Neural cell (in vitro differentiated cells): ENCODE measurements at regions not wholly inside any gene's neighbourhood (a gene's known extent, or its start where the extent isn't known, plus 50 kb on each side); places are given as distances from the start of the nearest gene placed in this dataset.

Experiments
- H2AFZ ChIP-seq: fragments of 200-600, 300-800 bp; sonication (generic), shearing (Covaris generic); 2 replicates; pipeline ENCODE4 v1.6.0; 2014; ENCODE audit warnings: low read depth, mild to moderate bottlenecking, antibody characterized with exemption, low read length, moderate library complexity
- H3F3A ChIP-seq: fragments of 200-600 bp; shearing (Covaris generic); 2 replicates; pipeline ENCODE4 v1.6.1; 2016; ENCODE audit warnings: mild to moderate bottlenecking, moderate library complexity, mixed read lengths, antibody characterized with exemption, low read length; ENCODE audit not compliant: insufficient read depth, poor library complexity, severe bottlenecking
- H3K27ac ChIP-seq: fragments of 200-600, 300-800 bp; sonication (generic), shearing (Covaris generic); 2 replicates; pipeline ENCODE4 v1.5.1; 2014; ENCODE audit warnings: mild to moderate bottlenecking, low read length, moderate library complexity
- H3K27me3 ChIP-seq: fragments of 300-800, 200-600 bp; sonication (generic), shearing (Covaris generic); 2 replicates; pipeline ENCODE4 v1.6.0; 2014; ENCODE audit warnings: mild to moderate bottlenecking, low read depth, low read length, moderate library complexity; ENCODE audit not compliant: insufficient read depth
- H3K36me3 ChIP-seq: fragments of 300-800, 200-600 bp; sonication (generic), shearing (Covaris generic); 2 replicates; pipeline ENCODE4 v1.5.1; 2014; ENCODE audit warnings: mild to moderate bottlenecking, antibody characterized with exemption, low read length, moderate library complexity; ENCODE audit not compliant: insufficient read depth
- H3K4me2 ChIP-seq: fragments of 300-800, 200-600 bp; sonication (generic), shearing (Covaris generic); 2 replicates; pipeline ENCODE4 v1.6.0; 2014; ENCODE audit warnings: mild to moderate bottlenecking, low read length
- H3K4me3 ChIP-seq: fragments of 300-800, 200-600 bp; sonication (generic), shearing (Covaris generic); 2 replicates; pipeline ENCODE4 v1.5.1; 2014; ENCODE audit warnings: mild to moderate bottlenecking, low read length, moderate library complexity
- H3K79me2 ChIP-seq: fragments of 200-600 bp; shearing (Covaris generic); replicated peaks from 2 replicates; pipeline ENCODE4 v1.6.0; 2014; ENCODE audit warnings: mild to moderate bottlenecking, low read length, moderate library complexity; ENCODE audit not compliant: insufficient read depth
- H3K9ac ChIP-seq: fragments of 300-800, 200-600 bp; sonication (generic), shearing (Covaris generic); 2 replicates; pipeline ENCODE4 v1.6.1; 2016; ENCODE audit warnings: mild to moderate bottlenecking, low read length, mixed read lengths
- H3K9me2 ChIP-seq: fragments of 200-600 bp; shearing (Covaris generic); 2 replicates; pipeline ENCODE4 v1.6.1; 2016; ENCODE audit warnings: mild to moderate bottlenecking, low read length, mixed read lengths; ENCODE audit not compliant: insufficient read depth
- H3K9me3 ChIP-seq: fragments of 200-600, 300-800 bp; sonication (generic), shearing (Covaris generic); 2 replicates; pipeline ENCODE4 v1.6.1; 2016; ENCODE audit warnings: mild to moderate bottlenecking, mixed run types, low read length, moderate library complexity, mixed read lengths
- H4K20me1 ChIP-seq: fragments of 200-600 bp; shearing (Covaris generic); 2 replicates; pipeline ENCODE4 v1.6.1; 2016; ENCODE audit warnings: mild to moderate bottlenecking, mixed run types; ENCODE audit not compliant: insufficient read depth
- EP300 ChIP-seq: fragments of 450-650 bp; conservative IDR thresholded peaks from 2 replicates; pipeline ENCODE4 v1.6.1; 2014; ENCODE audit warnings: antibody characterized with exemption, mild to moderate bottlenecking, moderate library complexity; ENCODE audit not compliant: poor library complexity, severe bottlenecking
- EZH2 ChIP-seq: fragments of 200-600, 300-800 bp; shearing (Covaris generic), sonication (generic); IDR thresholded peaks from 2 replicates; pipeline ENCODE4 v1.6.1; 2014; ENCODE audit warnings: antibody characterized with exemption, low read length, borderline replicate concordance, mild to moderate bottlenecking; ENCODE audit not compliant: insufficient read depth, poor library complexity, severe bottlenecking
- MXI1 ChIP-seq: fragments of 450-650 bp; conservative IDR thresholded peaks from 2 replicates; pipeline ENCODE4 v1.6.1; 2014; ENCODE audit warnings: antibody characterized with exemption, mild to moderate bottlenecking; ENCODE audit not compliant: poor library complexity, severe bottlenecking
- POLR2AphosphoS5 ChIP-seq: IDR thresholded peaks from 2 replicates; pipeline ENCODE4 v1.6.1; 2012
- RAD21 ChIP-seq: fragments of 450-650 bp; conservative IDR thresholded peaks from 2 replicates; pipeline ENCODE4 v1.6.1; 2014; ENCODE audit warnings: antibody characterized with exemption, mild to moderate bottlenecking, moderate library complexity
- SMC3 ChIP-seq: fragments of 450-650 bp; conservative IDR thresholded peaks from 2 replicates; pipeline ENCODE4 v1.6.1; 2014; ENCODE audit warnings: antibody characterized with exemption, mild to moderate bottlenecking, moderate library complexity; ENCODE audit not compliant: poor library complexity
- TAF1 ChIP-seq: IDR thresholded peaks from 2 replicates; pipeline ENCODE4 v1.6.1; 2012; ENCODE audit warnings: low read depth
- TF ChIP-seq, protein P1 (sequence below): IDR thresholded peaks from 2 replicates; pipeline ENCODE4 v1.6.1; 2012; ENCODE audit warnings: borderline replicate concordance
- TF ChIP-seq, protein P2 (sequence below): fragments of 450-650 bp; IDR thresholded peaks from 2 replicates; pipeline ENCODE4 v1.5.1; 2014; ENCODE audit warnings: antibody characterized with exemption, mild to moderate bottlenecking, moderate library complexity; ENCODE audit not compliant: poor library complexity, severe bottlenecking

DNA sequence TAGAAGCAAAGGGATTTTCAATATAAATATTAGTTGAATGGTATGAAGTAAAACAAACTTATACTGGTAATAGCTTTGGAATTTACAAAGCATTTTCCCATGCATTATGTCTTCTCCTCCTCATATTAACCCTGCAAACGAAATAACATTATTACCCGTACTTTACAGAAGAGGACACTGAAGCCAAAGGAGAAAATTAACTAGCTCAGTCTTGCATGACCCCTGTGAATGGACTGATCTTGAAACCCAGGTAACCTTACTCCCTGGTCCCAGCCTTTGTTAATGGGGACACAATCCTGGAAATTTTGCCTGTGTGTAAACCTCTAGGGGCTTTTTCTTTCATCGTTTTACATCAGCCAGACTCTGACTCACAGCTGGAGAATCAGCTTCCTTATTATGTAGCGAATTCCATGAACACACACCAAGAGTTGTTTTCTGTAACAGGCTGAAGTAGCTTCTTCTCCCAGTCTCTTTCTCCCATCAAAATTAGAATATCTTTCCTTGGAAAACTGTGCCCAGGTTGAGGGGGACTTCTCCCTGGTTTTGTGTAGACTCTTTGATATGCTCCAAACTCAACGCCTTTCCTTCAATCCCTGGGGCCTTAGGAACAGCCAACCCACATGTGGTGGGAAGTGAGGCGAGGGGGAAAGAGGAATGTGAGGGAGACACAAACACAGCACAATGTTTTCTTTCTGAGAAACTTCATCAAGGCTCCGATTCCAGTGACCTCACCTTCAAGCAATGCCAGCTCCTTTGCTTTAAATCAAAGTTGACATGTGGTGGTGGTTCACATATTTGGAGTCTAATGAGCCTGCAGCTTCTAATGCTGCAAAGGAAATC lies 480.9 kb upstream of the PAPPA start:
- H3K4me3 ChIP-seq, result no peak overlapping the region
- no peaks in the 10 kb centered on the region for H3K27me3 ChIP-seq
- TF ChIP-seq EP300 (no peak), SMC3 (no peak), EZH2 (no peak), TAF1 (no peak), POLR2AphosphoS5 (no peak), RAD21 (no peak), MXI1 (no peak)
- TF ChIP-seq, protein P1, sequence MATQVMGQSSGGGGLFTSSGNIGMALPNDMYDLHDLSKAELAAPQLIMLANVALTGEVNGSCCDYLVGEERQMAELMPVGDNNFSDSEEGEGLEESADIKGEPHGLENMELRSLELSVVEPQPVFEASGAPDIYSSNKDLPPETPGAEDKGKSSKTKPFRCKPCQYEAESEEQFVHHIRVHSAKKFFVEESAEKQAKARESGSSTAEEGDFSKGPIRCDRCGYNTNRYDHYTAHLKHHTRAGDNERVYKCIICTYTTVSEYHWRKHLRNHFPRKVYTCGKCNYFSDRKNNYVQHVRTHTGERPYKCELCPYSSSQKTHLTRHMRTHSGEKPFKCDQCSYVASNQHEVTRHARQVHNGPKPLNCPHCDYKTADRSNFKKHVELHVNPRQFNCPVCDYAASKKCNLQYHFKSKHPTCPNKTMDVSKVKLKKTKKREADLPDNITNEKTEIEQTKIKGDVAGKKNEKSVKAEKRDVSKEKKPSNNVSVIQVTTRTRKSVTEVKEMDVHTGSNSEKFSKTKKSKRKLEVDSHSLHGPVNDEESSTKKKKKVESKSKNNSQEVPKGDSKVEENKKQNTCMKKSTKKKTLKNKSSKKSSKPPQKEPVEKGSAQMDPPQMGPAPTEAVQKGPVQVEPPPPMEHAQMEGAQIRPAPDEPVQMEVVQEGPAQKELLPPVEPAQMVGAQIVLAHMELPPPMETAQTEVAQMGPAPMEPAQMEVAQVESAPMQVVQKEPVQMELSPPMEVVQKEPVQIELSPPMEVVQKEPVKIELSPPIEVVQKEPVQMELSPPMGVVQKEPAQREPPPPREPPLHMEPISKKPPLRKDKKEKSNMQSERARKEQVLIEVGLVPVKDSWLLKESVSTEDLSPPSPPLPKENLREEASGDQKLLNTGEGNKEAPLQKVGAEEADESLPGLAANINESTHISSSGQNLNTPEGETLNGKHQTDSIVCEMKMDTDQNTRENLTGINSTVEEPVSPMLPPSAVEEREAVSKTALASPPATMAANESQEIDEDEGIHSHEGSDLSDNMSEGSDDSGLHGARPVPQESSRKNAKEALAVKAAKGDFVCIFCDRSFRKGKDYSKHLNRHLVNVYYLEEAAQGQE, result no peak
- TF ChIP-seq, protein P2, sequence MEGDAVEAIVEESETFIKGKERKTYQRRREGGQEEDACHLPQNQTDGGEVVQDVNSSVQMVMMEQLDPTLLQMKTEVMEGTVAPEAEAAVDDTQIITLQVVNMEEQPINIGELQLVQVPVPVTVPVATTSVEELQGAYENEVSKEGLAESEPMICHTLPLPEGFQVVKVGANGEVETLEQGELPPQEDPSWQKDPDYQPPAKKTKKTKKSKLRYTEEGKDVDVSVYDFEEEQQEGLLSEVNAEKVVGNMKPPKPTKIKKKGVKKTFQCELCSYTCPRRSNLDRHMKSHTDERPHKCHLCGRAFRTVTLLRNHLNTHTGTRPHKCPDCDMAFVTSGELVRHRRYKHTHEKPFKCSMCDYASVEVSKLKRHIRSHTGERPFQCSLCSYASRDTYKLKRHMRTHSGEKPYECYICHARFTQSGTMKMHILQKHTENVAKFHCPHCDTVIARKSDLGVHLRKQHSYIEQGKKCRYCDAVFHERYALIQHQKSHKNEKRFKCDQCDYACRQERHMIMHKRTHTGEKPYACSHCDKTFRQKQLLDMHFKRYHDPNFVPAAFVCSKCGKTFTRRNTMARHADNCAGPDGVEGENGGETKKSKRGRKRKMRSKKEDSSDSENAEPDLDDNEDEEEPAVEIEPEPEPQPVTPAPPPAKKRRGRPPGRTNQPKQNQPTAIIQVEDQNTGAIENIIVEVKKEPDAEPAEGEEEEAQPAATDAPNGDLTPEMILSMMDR, result no peak
- no peak overlapping the region for H3K4me2 ChIP-seq
- H3K36me3 ChIP-seq, result no peaks in the 10 kb centered on the region
- H3K9ac ChIP-seq, result no peak overlapping the region
- H2AFZ ChIP-seq, result no peak overlapping the region
- no peak overlapping the region for H3K27ac ChIP-seq
- H3K79me2 ChIP-seq, result no peaks in the 10 kb centered on the region
- no peaks in the 10 kb centered on the region for H3K9me3 ChIP-seq
- no peaks in the 10 kb centered on the region for H3K9me2 ChIP-seq
- H3F3A ChIP-seq, result no peaks in the 10 kb centered on the region
- no peaks in the 10 kb centered on the region for H4K20me1 ChIP-seq

DNA sequence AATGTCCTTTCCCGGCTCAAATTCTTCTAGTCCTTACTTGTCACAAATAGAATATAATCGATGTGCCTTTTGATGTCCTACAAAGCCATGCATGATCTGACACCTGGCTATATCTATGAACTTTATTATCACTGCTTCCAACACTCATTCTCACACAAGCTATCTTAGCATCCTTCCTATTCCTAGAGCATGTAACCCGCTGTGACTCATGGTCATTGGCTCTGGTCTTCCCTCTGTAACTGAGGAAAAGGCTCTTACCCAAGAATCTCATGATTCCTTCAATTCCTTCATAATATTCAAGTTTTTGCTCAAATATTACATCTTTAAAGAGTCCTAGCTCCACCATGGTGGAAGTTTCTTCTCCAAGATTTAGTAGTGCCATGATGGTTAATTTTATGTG lies 480.0 kb upstream of the PAPPA start:
- no peaks in the 10 kb centered on the region for H3K27me3 ChIP-seq
- no peak overlapping the region for H2AFZ ChIP-seq
- H3K9me2 ChIP-seq, result no peaks in the 10 kb centered on the region
- H3K4me3 ChIP-seq, result no peak overlapping the region
- H3F3A ChIP-seq, result no peaks in the 10 kb centered on the region
- no peaks in the 10 kb centered on the region for H3K79me2 ChIP-seq
- no peaks in the 10 kb centered on the region for H3K9me3 ChIP-seq
- H3K4me2 ChIP-seq, result no peak overlapping the region
- H3K36me3 ChIP-seq, result no peaks in the 10 kb centered on the region
- no peak overlapping the region for H3K9ac ChIP-seq
- no peaks in the 10 kb centered on the region for H4K20me1 ChIP-seq
- H3K27ac ChIP-seq, result no peak overlapping the region
- TF ChIP-seq TAF1 (no peak), SMC3 (no peak), MXI1 (no peak), EZH2 (no peak), RAD21 (no peak), EP300 (no peak), POLR2AphosphoS5 (no peak)
- TF ChIP-seq, protein P2, result no peak
- TF ChIP-seq, protein P1, result no peak
